Lower leg skin (tissue), 4 donors: ENCODE measurements at regions not wholly inside any gene's neighbourhood (a gene's known extent, or its start where the extent isn't known, plus 50 kb on each side); places are given as distances from the start of the nearest gene placed in this dataset.

Experiments
- DNase-seq, 2 donors: peaks; one replicate each; pipeline ENCODE4 v3.0.0-alpha.2; 2019; ENCODE audit warnings: low spot score in 2 of 2
- H3K4me3 ChIP-seq: fragments of 200-600 bp; sonication (generic); 2 replicates; pipeline ENCODE4 v1.5.1; 2017; ENCODE audit warnings: mild to moderate bottlenecking, low read depth; ENCODE audit not compliant: poor library complexity, severe bottlenecking
- POLR2A ChIP-seq, 2 donors: fragments of 450-650 bp; IDR thresholded peaks; one replicate each; pipeline ENCODE4 v1.6.1; 2016 to 2017; ENCODE audit warnings: antibody characterized with exemption in 2 of 2, mild to moderate bottlenecking in 1 of 2, moderate library complexity in 1 of 2
- WGBS, 2 donors: methylation state at CpG; one replicate each; pipeline ENCODE4 v1.1.5; 2018; 5-methylcytosine and 5-hydroxymethylcytosine counted together
- intact Hi-C: fragments of 100-400 bp; cut with DNase I; formaldehyde crosslinking; loops from one replicate; pipeline ENCODE4 v1.15.0; 2023; ENCODE audit warnings: low total_unique reads
- TF ChIP-seq, protein P1 (sequence below), 3 donors: fragments of 450-650 bp; IDR thresholded peaks; one replicate each; pipeline ENCODE4 v1.5.1; 2016; ENCODE audit warnings: antibody characterized with exemption in 3 of 3, mild to moderate bottlenecking in 3 of 3, moderate library complexity in 2 of 3

DNA sequence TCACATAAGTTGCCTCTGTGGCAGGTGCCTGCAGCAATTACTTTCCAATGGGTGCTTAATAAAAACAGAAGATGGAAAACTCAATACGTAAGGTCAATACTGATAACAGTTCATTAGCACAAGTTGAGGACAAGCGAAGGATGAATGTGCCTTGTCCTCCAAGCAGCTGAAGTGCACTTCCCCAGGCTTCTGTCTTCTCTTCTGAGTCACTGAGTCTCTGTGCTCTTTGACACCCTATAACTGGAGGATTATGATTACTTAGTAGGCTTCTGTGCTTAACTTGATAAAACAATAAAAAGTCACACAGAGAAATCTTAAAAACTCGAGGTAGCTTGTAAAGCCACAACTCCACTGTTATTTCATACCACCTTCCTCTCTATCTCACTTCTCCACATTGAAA, 216.6 kb upstream of the ADCY2 start:
- TF ChIP-seq, protein P1, sequence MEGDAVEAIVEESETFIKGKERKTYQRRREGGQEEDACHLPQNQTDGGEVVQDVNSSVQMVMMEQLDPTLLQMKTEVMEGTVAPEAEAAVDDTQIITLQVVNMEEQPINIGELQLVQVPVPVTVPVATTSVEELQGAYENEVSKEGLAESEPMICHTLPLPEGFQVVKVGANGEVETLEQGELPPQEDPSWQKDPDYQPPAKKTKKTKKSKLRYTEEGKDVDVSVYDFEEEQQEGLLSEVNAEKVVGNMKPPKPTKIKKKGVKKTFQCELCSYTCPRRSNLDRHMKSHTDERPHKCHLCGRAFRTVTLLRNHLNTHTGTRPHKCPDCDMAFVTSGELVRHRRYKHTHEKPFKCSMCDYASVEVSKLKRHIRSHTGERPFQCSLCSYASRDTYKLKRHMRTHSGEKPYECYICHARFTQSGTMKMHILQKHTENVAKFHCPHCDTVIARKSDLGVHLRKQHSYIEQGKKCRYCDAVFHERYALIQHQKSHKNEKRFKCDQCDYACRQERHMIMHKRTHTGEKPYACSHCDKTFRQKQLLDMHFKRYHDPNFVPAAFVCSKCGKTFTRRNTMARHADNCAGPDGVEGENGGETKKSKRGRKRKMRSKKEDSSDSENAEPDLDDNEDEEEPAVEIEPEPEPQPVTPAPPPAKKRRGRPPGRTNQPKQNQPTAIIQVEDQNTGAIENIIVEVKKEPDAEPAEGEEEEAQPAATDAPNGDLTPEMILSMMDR (IDR thresholded peaks at IDR 0.05) = no peak
- no peak for TF ChIP-seq POLR2A (IDR thresholded peaks at IDR 0.05)
- WGBS, 2 donors = 74 to 79% methylated on average over 3 of the region's 3 CpGs
- intact Hi-C loops = no loop called here
- H3K4me3 ChIP-seq = no peak overlapping the region
- DNase-seq = no peak

DNA sequence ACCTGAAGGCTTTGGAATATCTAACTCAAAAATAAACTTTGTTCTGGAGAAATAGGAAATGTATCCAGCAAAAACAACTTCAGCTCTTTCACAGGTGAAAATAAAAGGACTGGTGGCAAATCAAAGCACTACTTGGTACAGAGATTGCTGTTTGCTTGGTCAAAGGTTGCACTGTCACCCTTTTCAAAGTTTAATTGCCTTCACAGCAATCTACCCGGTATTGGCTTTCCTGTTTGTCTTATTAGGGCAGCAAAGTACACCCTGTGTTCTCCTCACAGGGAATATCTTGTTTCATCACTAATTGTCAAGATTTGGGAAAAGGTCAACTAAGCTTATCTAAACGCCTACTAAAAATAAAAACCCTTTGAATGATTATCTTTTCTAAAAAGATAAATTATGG, 214.1 kb upstream of the ADCY2 start:
- no peak for TF ChIP-seq POLR2A (IDR thresholded peaks at IDR 0.05)
- TF ChIP-seq, protein P1 (IDR thresholded peaks at IDR 0.05) = no peak
- H3K4me3 ChIP-seq = no peak overlapping the region
- no peak for DNase-seq
- intact Hi-C loops = no loop called here
- WGBS, 2 donors = 50 to 56% methylated on average over 2 of the region's 2 CpGs

DNA sequence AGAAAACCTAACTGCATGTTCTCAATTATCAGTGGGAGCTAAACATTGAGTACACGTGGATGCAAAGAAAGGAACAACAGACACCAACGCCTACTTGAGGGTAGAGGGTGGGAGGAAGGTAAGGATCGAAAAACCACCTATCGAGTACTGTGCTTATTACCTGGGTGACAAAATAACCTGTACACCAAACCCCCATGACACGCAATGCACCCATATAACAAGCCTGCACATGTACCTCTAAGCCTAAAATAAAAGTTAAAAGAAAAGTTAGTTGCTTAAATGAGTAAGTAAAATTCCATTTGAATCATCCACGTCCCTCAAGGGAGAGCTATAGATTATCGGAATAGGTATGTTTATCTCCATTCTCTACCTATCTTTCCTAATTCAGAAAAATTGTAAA, 210.2 kb upstream of the ADCY2 start:
- intact Hi-C loops = no loop called here
- H3K4me3 ChIP-seq = no peak overlapping the region
- WGBS, 2 donors = 36 to 52% methylated on average over 7 of the region's 7 CpGs
- no peak for DNase-seq
- TF ChIP-seq, protein P1 (IDR thresholded peaks at IDR 0.05) = no peak
- TF ChIP-seq POLR2A (IDR thresholded peaks at IDR 0.05) = no peak

DNA sequence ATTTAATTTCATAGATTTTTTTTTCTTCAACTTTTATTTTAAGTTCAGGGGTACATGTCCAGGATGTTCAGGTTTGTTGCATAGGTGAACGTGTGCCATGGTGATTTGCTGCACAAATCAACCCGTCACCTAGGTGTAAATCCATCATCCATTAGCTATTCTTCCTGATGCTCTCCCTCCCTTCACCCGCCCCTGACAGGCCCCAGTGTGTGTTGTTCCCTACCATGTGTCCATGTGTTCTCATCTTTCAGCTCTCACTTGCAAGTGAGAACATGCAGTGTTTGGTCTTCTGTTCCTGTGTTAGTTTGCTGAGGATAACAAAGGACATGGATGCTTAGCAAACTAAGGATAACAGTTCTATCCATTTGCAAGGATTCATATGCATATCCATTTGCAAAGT, 209.1 kb upstream of the ADCY2 start:
- WGBS, 2 donors = 77 to 78% methylated on average over 3 of the region's 3 CpGs
- TF ChIP-seq POLR2A (IDR thresholded peaks at IDR 0.05) = no peak
- TF ChIP-seq, protein P1 (IDR thresholded peaks at IDR 0.05) = no peak
- no peak for DNase-seq
- H3K4me3 ChIP-seq = no peak overlapping the region
- intact Hi-C loops = no loop called here

DNA sequence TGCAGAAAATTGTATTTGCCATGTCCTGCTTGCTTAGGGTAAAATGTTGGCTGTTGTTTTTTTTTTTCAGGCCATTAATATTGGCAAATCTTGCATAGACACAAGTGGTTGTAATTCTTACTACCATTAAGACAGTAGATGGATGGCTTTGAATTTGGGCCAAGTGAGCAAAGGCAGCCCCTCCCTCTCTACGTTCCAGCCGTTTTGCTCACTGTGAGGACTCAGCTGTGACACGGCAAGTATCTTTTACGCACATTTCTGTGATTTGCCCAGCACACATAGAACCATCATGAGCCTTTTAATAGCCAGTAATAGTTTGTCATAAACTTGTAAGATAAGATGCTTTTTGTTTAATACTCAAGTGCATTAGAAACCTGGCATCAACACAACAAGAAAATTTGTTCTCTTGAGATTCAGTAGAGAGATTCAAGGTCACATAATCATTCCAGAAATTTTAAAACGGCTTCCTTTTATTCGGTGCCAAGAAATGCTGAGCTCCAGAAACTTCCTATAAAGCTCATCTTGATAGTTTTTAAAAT, 205.2 kb upstream of the ADCY2 start:
- no peak overlapping the region for H3K4me3 ChIP-seq
- 21 to 22% methylated on average over 6 of the region's 6 CpGs for WGBS, 2 donors
- no peak for TF ChIP-seq POLR2A (IDR thresholded peaks at IDR 0.05)
- TF ChIP-seq, protein P1 (IDR thresholded peaks at IDR 0.05) = no peak
- intact Hi-C loops = no loop called here
- no peak for DNase-seq

DNA sequence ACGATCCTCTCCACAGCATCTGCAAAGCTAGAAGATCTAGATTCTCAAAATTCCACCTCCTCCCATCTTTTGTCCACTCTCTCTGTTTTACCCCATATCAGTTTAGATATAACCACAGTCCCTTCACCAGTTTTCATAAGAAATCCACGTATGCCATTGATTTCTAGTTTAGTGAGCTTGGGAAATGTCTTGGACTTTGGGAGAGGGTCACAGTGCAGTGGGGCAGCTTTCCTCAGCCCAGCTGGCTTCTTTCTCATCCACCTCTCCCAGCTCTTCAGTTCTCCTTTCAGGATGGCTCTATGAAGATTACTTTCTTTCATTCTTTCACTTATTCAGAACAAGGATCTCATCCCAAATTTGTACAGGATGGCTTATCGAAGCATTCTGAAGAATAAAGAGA, 203.9 kb upstream of the ADCY2 start:
- WGBS, 2 donors = 62 to 66% methylated on average over 3 of the region's 3 CpGs
- H3K4me3 ChIP-seq = no peak overlapping the region
- TF ChIP-seq, protein P1 (IDR thresholded peaks at IDR 0.05) = no peak
- no peak for TF ChIP-seq POLR2A (IDR thresholded peaks at IDR 0.05)
- intact Hi-C loops = no loop called here
- DNase-seq = no peak
